ENCODE measurements at regions not wholly inside any gene's neighbourhood (a gene's known extent, or its start where the extent isn't known, plus 50 kb on each side); places are given as distances from the start of the nearest gene placed in this dataset.

GRCh38 chr3:70863049-70863448 lies 550.6 kb upstream of the MDFIC2 start:
- in situ Hi-C loops (cut with HindIII; ENCODE audit: low pct_ligation_motif_present, low sequenced_read_pairs), result no loop called here
- DNase-seq, result no peak
- Histone ChIP-seq H3K36me3 (replicated peaks) (no peaks in the 10 kb centered on the region), H3K27me3 (replicated peaks) (no peaks in the 10 kb centered on the region), H3K27ac (no peak overlapping the region), H3K4me3 (ENCODE audit: low read depth, low read length) (no peak overlapping the region)
- TF ChIP-seq CTCF (IDR thresholded peaks at IDR 0.05; ENCODE audit: low read depth, low read length, missing control alignments), result no peak

DNA sequence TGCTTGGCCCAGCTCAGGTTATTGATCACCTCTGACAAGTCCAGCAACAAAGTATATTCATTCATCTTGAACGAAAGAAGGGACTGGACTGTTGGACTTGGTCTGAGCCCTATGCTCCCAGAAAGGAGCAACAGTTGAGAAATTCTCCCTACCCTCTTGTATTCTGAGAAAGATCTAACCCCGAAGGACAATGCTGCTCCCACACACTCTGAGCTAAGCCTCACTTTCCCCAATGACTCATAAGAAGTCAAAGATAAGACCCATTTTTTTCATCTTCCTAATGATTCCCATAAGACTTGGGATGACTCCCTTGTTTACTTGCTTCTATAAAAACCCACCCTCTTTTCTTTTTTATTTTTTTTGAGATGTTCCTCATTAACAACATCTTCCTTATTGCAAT lies 549.4 kb upstream of the MDFIC2 start:
- Histone ChIP-seq H3K4me3 (ENCODE audit: low read depth, low read length) (no peak overlapping the region), H3K27me3 (replicated peaks) (no peaks in the 10 kb centered on the region), H3K36me3 (replicated peaks) (no peaks in the 10 kb centered on the region), H3K27ac (peak overlapping the region; percentile 99)
- no peak for TF ChIP-seq CTCF (IDR thresholded peaks at IDR 0.05; ENCODE audit: low read depth, low read length, missing control alignments)
- DNase-seq, result peak; percentile 81
- in situ Hi-C loops (cut with HindIII; ENCODE audit: low pct_ligation_motif_present, low sequenced_read_pairs), result no loop called here

- TF ChIP-seq CTCF (IDR thresholded peaks at IDR 0.05; ENCODE audit: low read depth, low read length, missing control alignments), result no peak
- no peak overlapping the region for H3K4me3 ChIP-seq (ENCODE audit: low read depth, low read length)
- in situ Hi-C loops (cut with HindIII; ENCODE audit: low pct_ligation_motif_present, low sequenced_read_pairs), result no loop called here
- no peaks in the 10 kb centered on the region for H3K36me3 ChIP-seq (replicated peaks)
- DNase-seq, result peak; percentile 89
- H3K27me3 ChIP-seq (replicated peaks), result no peaks in the 10 kb centered on the region
- H3K27ac ChIP-seq, result peak overlapping the region; percentile 99
These were observed 548.8 kb upstream of the MDFIC2 start for GRCh38 chr3:70861234-70861633.

GRCh38 chr3:70857916-70858315 lies 545.5 kb upstream of the MDFIC2 start:
- Histone ChIP-seq H3K4me3 (ENCODE audit: low read depth, low read length) (no peak overlapping the region), H3K36me3 (replicated peaks) (no peaks in the 10 kb centered on the region), H3K27me3 (replicated peaks) (no peaks in the 10 kb centered on the region), H3K27ac (peak overlapping the region; percentile 88)
- TF ChIP-seq CTCF (IDR thresholded peaks at IDR 0.05; ENCODE audit: low read depth, low read length, missing control alignments), result no peak
- DNase-seq, result no peak
- in situ Hi-C loops (cut with HindIII; ENCODE audit: low pct_ligation_motif_present, low sequenced_read_pairs), result no loop called here

- no peak for TF ChIP-seq CTCF (IDR thresholded peaks at IDR 0.05; ENCODE audit: low read depth, low read length, missing control alignments)
- H3K4me3 ChIP-seq (ENCODE audit: low read depth, low read length), result no peak overlapping the region
- peak overlapping the region; percentile 88 for H3K27ac ChIP-seq
- no peaks in the 10 kb centered on the region for H3K36me3 ChIP-seq (replicated peaks)
- no peaks in the 10 kb centered on the region for H3K27me3 ChIP-seq (replicated peaks)
- DNase-seq, result peak; percentile 95
- in situ Hi-C loops (cut with HindIII; ENCODE audit: low pct_ligation_motif_present, low sequenced_read_pairs), result no loop called here
These were observed 544.1 kb upstream of the MDFIC2 start for GRCh38 chr3:70856414-70857162.

DNA sequence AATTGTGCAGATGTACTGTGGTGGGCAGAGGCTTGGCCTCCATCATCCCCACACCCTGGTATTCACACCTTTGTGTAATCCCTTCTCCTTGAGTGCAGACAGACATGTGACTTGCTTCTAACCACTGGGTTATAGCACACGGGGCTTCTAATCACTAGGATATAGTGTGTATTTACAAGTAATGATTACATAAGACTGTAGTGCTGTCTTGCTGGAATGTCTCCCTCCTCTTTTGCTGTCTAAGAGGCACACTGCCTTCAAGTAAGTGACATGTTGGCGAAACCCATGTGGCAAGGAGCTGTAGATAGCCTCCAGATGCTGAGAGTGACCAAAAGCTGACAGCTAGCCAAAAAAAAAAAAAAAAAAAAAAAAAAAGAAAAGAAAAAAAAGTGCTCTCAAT lies 542.7 kb upstream of the MDFIC2 start:
- in situ Hi-C loops (cut with HindIII; ENCODE audit: low pct_ligation_motif_present, low sequenced_read_pairs), result no loop called here
- H3K4me3 ChIP-seq (ENCODE audit: low read depth, low read length), result no peak overlapping the region
- no peak for DNase-seq
- no peaks in the 10 kb centered on the region for H3K36me3 ChIP-seq (replicated peaks)
- H3K27ac ChIP-seq, result peak overlapping the region; percentile 71
- TF ChIP-seq CTCF (IDR thresholded peaks at IDR 0.05; ENCODE audit: low read depth, low read length, missing control alignments), result no peak
- no peaks in the 10 kb centered on the region for H3K27me3 ChIP-seq (replicated peaks)

All from brain microvascular endothelial cell (primary cell).